ENCODE measurements at regions not wholly inside any gene's neighbourhood (a gene's known extent, or its start where the extent isn't known, plus 50 kb on each side); places are given as distances from the start of the nearest gene placed in this dataset.

- TF ChIP-seq CTCF (IDR thresholded peaks at IDR 0.05) (no peak), POLR2A (IDR thresholded peaks at IDR 0.05) (no peak)
These were observed 122.6 kb upstream of the C1orf174 start for GRCh38 chr1:4022715-4023114.

Data from right lobe of liver (tissue), 4 donors.